ENCODE measurements at regions not wholly inside any gene's neighbourhood (a gene's known extent, or its start where the extent isn't known, plus 50 kb on each side); places are given as distances from the start of the nearest gene placed in this dataset.

GRCh38 chr11:45754741-45755140, 50.2 kb upstream of the SLC35C1 start:
- no peaks in the 10 kb centered on the region for H3K9me2 ChIP-seq (ENCODE audit: insufficient read depth, low read length)
- H3K9ac ChIP-seq (ENCODE audit: low read length), result no peak overlapping the region
- no peak overlapping the region for H3K4me3 ChIP-seq (ENCODE audit: low read length)
- no peaks in the 10 kb centered on the region for H4K20me1 ChIP-seq (ENCODE audit: insufficient read depth)
- no peaks in the 10 kb centered on the region for H3K27me3 ChIP-seq (ENCODE audit: insufficient read depth, low read depth, low read length)
- H3K27ac ChIP-seq (ENCODE audit: low read length), result no peak overlapping the region
- no peaks in the 10 kb centered on the region for H3K9me3 ChIP-seq (ENCODE audit: low read length)
- no peak for TF ChIP-seq TAF1 (IDR thresholded peaks at IDR 0.05; ENCODE audit: low read depth)
- no peaks in the 10 kb centered on the region for H3K79me2 ChIP-seq (replicated peaks; ENCODE audit: insufficient read depth, low read length)
- no peaks in the 10 kb centered on the region for H3K36me3 ChIP-seq (ENCODE audit: insufficient read depth, low read length)
- no peak overlapping the region for H2AFZ ChIP-seq (ENCODE audit: low read depth, low read length)
- H3F3A ChIP-seq (ENCODE audit: insufficient read depth, low read length, poor library complexity, severe bottlenecking), result no peaks in the 10 kb centered on the region
- no peak overlapping the region for H3K4me2 ChIP-seq (ENCODE audit: low read length)

- Histone ChIP-seq H3K4me3 (ENCODE audit: low read length) (no peak overlapping the region), H3K4me2 (ENCODE audit: low read length) (no peak overlapping the region), H3K36me3 (ENCODE audit: insufficient read depth, low read length) (no peaks in the 10 kb centered on the region), H3K79me2 (replicated peaks; ENCODE audit: insufficient read depth, low read length) (no peaks in the 10 kb centered on the region), H2AFZ (ENCODE audit: low read depth, low read length) (no peak overlapping the region), H3K27me3 (ENCODE audit: insufficient read depth, low read depth, low read length) (no peaks in the 10 kb centered on the region), H3K27ac (ENCODE audit: low read length) (no peak overlapping the region), H3K9ac (ENCODE audit: low read length) (no peak overlapping the region), H3K9me3 (ENCODE audit: low read length) (no peaks in the 10 kb centered on the region), H3K9me2 (ENCODE audit: insufficient read depth, low read length) (no peaks in the 10 kb centered on the region), H3F3A (ENCODE audit: insufficient read depth, low read length, poor library complexity, severe bottlenecking) (no peaks in the 10 kb centered on the region), H4K20me1 (ENCODE audit: insufficient read depth) (no peaks in the 10 kb centered on the region)
- no peak for TF ChIP-seq RAD21 (conservative IDR thresholded peaks at IDR 0.05)
- TF ChIP-seq EZH2 (IDR thresholded peaks at IDR 0.05; ENCODE audit: borderline replicate concordance, insufficient read depth, low read length, poor library complexity, severe bottlenecking), result no peak
- TF ChIP-seq EP300 (conservative IDR thresholded peaks at IDR 0.05; ENCODE audit: poor library complexity, severe bottlenecking), result no peak
- TF ChIP-seq POLR2AphosphoS5 (IDR thresholded peaks at IDR 0.05), result no peak
- TF ChIP-seq TAF1 (IDR thresholded peaks at IDR 0.05; ENCODE audit: low read depth), result no peak
- no peak for TF ChIP-seq CTCF (IDR thresholded peaks at IDR 0.05; ENCODE audit: poor library complexity, severe bottlenecking)
- no peak for TF ChIP-seq SMC3 (conservative IDR thresholded peaks at IDR 0.05; ENCODE audit: poor library complexity)
- no peak for TF ChIP-seq MXI1 (conservative IDR thresholded peaks at IDR 0.05; ENCODE audit: poor library complexity, severe bottlenecking)
- TF ChIP-seq REST (IDR thresholded peaks at IDR 0.05; ENCODE audit: borderline replicate concordance), result no peak
These were observed 50.7 kb upstream of the SLC35C1 start for GRCh38 chr11:45754261-45754709.

- TF ChIP-seq SMC3 (conservative IDR thresholded peaks at IDR 0.05; ENCODE audit: poor library complexity) (no peak), EP300 (conservative IDR thresholded peaks at IDR 0.05; ENCODE audit: poor library complexity, severe bottlenecking) (no peak), POLR2AphosphoS5 (IDR thresholded peaks at IDR 0.05) (no peak), REST (IDR thresholded peaks at IDR 0.05; ENCODE audit: borderline replicate concordance) (no peak), CTCF (IDR thresholded peaks at IDR 0.05; ENCODE audit: poor library complexity, severe bottlenecking) (no peak), EZH2 (IDR thresholded peaks at IDR 0.05; ENCODE audit: borderline replicate concordance, insufficient read depth, low read length, poor library complexity, severe bottlenecking) (no peak), TAF1 (IDR thresholded peaks at IDR 0.05; ENCODE audit: low read depth) (no peak), RAD21 (conservative IDR thresholded peaks at IDR 0.05) (no peak), MXI1 (conservative IDR thresholded peaks at IDR 0.05; ENCODE audit: poor library complexity, severe bottlenecking) (no peak)
- Histone ChIP-seq H3K4me3 (ENCODE audit: low read length) (no peak overlapping the region), H4K20me1 (ENCODE audit: insufficient read depth) (no peaks in the 10 kb centered on the region), H3K9ac (ENCODE audit: low read length) (peak overlapping the region; percentile 36), H3F3A (ENCODE audit: insufficient read depth, low read length, poor library complexity, severe bottlenecking) (no peaks in the 10 kb centered on the region), H3K27me3 (ENCODE audit: insufficient read depth, low read depth, low read length) (no peaks in the 10 kb centered on the region), H3K4me2 (ENCODE audit: low read length) (no peak overlapping the region), H3K79me2 (replicated peaks; ENCODE audit: insufficient read depth, low read length) (no peaks in the 10 kb centered on the region), H3K9me3 (ENCODE audit: low read length) (no peaks in the 10 kb centered on the region), H3K36me3 (ENCODE audit: insufficient read depth, low read length) (no peaks in the 10 kb centered on the region), H3K27ac (ENCODE audit: low read length) (peak overlapping the region; percentile 83), H2AFZ (ENCODE audit: low read depth, low read length) (peak overlapping the region; percentile 35), H3K9me2 (ENCODE audit: insufficient read depth, low read length) (no peaks in the 10 kb centered on the region)
These were observed 52.8 kb upstream of the SLC35C1 start for GRCh38 chr11:45752106-45752505.

Measured in neural cell (in vitro differentiated cells).